Kidney (tissue), 13 donors: ENCODE measurements at regions not wholly inside any gene's neighbourhood (a gene's known extent, or its start where the extent isn't known, plus 50 kb on each side); places are given as distances from the start of the nearest gene placed in this dataset.

Experiments
- DNase-seq, 5 donors: peaks; one replicate each; pipeline ENCODE4 v3.0.0-alpha.2; 2013 to 2020
- FAIRE-seq: peaks from 2 replicates; lab custom pipeline; 2012; peaks lifted over from hg19 to GRCh38; lab: Jason Lieb, UNC
- H3K27ac ChIP-seq, 2 donors: one replicate each; pipeline ENCODE4 v1.7.0; 2013; ENCODE audit warnings: low read depth in 2 of 2, low read length in 2 of 2, inconsistent platforms in 1 of 2
- H3K27me3 ChIP-seq: one replicate; pipeline ENCODE4 v1.7.1; 2013; ENCODE audit warnings: low read length, inconsistent platforms; ENCODE audit not compliant: control insufficient read depth, insufficient read depth
- H3K36me3 ChIP-seq, 3 donors: one replicate each; pipeline versions ENCODE4 v1.7.0 to v1.7.1; 2013; ENCODE audit warnings: low read length in 3 of 3, control low read depth in 1 of 3, inconsistent platforms in 1 of 3; ENCODE audit not compliant: insufficient read depth in 3 of 3, control insufficient read depth in 2 of 3
- H3K4me1 ChIP-seq, 3 donors: one replicate each; pipeline versions ENCODE4 v1.7.0 to v1.7.1; 2013; ENCODE audit warnings: low read length in 3 of 3, inconsistent platforms in 1 of 3, low read depth in 1 of 3; ENCODE audit not compliant: control insufficient read depth in 2 of 3, insufficient read depth in 2 of 3
- H3K4me3 ChIP-seq, 3 donors: one replicate each; pipeline versions ENCODE4 v1.7.0 to v1.8.1; 2013; ENCODE audit warnings: low read length in 3 of 3, control low read depth in 1 of 3, inconsistent platforms in 1 of 3
- H3K9ac ChIP-seq, 3 donors: one replicate each; pipeline versions ENCODE4 v1.7.0 to v1.7.1; 2013; ENCODE audit warnings: low read length in 3 of 3, control low read depth in 1 of 3, inconsistent platforms in 1 of 3
- H3K9me3 ChIP-seq, 3 donors: one replicate each; pipeline versions ENCODE4 v1.7.0 to v1.7.1; 2013; ENCODE audit warnings: low read length in 3 of 3, control low read depth in 1 of 3, inconsistent platforms in 1 of 3; ENCODE audit not compliant: control insufficient read depth in 2 of 3, insufficient read depth in 1 of 3
- intact Hi-C: fragments of 100-400 bp; cut with DNase I; formaldehyde crosslinking; loops from one replicate; pipeline ENCODE4 v1.11.1; 2022
- TF ChIP-seq, protein P1 (sequence below): IDR thresholded peaks from 3 replicates; pipeline ENCODE4 v1.5.1; 2012; ENCODE audit warnings: mild to moderate bottlenecking, moderate library complexity, borderline replicate concordance; ENCODE audit not compliant: insufficient read depth; ENCODE audit errors: extremely low read depth
- donor health status: control.
- donor health status: control.
- donor health status: control.
- donor health status: control.
- donor health status: control.
- donor health status: DM: yes; HTN: yes; CAD: no.
- donor health status: Normal renal cell carcinoma (clear cell type).

DNA sequence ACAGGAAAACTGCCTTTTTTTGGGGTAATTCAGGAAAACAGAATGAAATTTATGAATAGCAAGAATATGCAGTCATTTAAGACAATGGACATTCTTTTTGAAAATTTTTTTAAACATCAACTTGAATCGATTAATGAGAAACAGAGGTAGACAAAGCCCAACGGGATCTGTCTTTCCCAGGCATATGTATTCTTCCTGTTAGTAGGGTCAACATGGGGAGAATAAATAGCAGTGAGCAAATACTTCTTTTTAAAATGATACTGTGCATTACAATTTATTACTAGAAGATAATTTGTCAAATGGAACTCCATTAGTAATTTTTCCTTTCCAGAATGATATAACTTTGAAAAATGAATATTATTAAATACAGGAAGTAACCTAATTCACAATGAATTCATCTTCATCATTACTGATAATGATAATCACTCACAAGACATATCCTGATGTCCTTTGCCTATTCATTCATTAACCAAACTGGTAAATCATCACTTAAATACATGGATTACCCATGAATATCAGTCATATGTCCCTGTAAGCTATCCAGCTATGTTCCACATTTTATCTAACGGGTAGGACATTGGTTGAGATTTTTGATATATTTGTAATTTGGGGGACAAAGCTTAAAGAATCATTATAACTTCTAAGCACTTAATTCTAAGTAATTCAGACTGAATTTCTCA lies 209.2 kb upstream of the CDIN1 start:
- H3K4me1 ChIP-seq, result no peaks in the 10 kb centered on the region
- DNase-seq (no peak), FAIRE-seq (no peak)
- H3K27me3 ChIP-seq, result no peaks in the 10 kb centered on the region
- intact Hi-C loops, result no loop called here
- no peak overlapping the region for H3K9ac ChIP-seq
- no peak overlapping the region for H3K27ac ChIP-seq
- no peaks in the 10 kb centered on the region for H3K36me3 ChIP-seq
- no peaks in the 10 kb centered on the region for H3K9me3 ChIP-seq
- no peak overlapping the region for H3K4me3 ChIP-seq
- TF ChIP-seq, protein P1, sequence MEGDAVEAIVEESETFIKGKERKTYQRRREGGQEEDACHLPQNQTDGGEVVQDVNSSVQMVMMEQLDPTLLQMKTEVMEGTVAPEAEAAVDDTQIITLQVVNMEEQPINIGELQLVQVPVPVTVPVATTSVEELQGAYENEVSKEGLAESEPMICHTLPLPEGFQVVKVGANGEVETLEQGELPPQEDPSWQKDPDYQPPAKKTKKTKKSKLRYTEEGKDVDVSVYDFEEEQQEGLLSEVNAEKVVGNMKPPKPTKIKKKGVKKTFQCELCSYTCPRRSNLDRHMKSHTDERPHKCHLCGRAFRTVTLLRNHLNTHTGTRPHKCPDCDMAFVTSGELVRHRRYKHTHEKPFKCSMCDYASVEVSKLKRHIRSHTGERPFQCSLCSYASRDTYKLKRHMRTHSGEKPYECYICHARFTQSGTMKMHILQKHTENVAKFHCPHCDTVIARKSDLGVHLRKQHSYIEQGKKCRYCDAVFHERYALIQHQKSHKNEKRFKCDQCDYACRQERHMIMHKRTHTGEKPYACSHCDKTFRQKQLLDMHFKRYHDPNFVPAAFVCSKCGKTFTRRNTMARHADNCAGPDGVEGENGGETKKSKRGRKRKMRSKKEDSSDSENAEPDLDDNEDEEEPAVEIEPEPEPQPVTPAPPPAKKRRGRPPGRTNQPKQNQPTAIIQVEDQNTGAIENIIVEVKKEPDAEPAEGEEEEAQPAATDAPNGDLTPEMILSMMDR, result no peak

GRCh38 chr15:36370731-36371112 lies 208.7 kb upstream of the CDIN1 start:
- intact Hi-C loops, result no loop called here
- FAIRE-seq (no peak), DNase-seq (no peak)
- no peaks in the 10 kb centered on the region for H3K36me3 ChIP-seq
- TF ChIP-seq, protein P1, result no peak
- no peak overlapping the region for H3K4me3 ChIP-seq
- no peaks in the 10 kb centered on the region for H3K4me1 ChIP-seq
- H3K9ac ChIP-seq, result no peak overlapping the region
- H3K27ac ChIP-seq, result no peak overlapping the region
- H3K27me3 ChIP-seq, result no peaks in the 10 kb centered on the region
- H3K9me3 ChIP-seq, result no peaks in the 10 kb centered on the region

GRCh38 chr15:36371509-36371908 lies 207.9 kb upstream of the CDIN1 start:
- H3K4me1 ChIP-seq, result no peaks in the 10 kb centered on the region
- TF ChIP-seq, protein P1, result no peak
- H3K27ac ChIP-seq, result no peak overlapping the region
- H3K36me3 ChIP-seq, result no peaks in the 10 kb centered on the region
- H3K27me3 ChIP-seq, result no peaks in the 10 kb centered on the region
- no peaks in the 10 kb centered on the region for H3K9me3 ChIP-seq
- FAIRE-seq (no peak), DNase-seq (no peak)
- no peak overlapping the region for H3K4me3 ChIP-seq
- intact Hi-C loops, result no loop called here
- no peak overlapping the region for H3K9ac ChIP-seq

DNA sequence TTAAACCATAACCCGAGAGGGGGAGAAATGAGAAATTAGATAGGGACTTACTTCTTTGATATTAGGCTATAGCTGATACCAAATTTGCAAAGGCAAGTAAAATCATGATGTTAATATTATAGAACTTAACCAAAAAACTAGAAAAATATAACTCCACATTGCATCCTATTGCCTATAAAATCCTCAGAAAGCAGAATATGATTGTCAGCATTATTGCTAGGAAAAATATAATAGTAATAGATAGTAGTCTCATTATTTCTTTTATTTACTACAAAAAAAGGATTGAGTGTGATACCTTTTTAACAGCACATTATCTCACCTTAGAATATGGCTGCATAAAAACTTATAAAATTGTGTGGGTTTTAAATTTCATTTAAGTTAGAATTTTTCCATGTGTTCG lies 206.5 kb upstream of the CDIN1 start:
- Histone ChIP-seq H3K9me3 (no peaks in the 10 kb centered on the region), H3K4me1 (no peaks in the 10 kb centered on the region), H3K27me3 (no peaks in the 10 kb centered on the region), H3K9ac (no peak overlapping the region), H3K4me3 (no peak overlapping the region), H3K27ac (no peak overlapping the region), H3K36me3 (no peaks in the 10 kb centered on the region)
- DNase-seq, result no peak
- no peak for FAIRE-seq
- TF ChIP-seq, protein P1, result no peak
- intact Hi-C loops, result no loop called here
